Glomerular endothelial cell (primary cell): ENCODE measurements at regions not wholly inside any gene's neighbourhood (a gene's known extent, or its start where the extent isn't known, plus 50 kb on each side); places are given as distances from the start of the nearest gene placed in this dataset.
"Not testable (repeated sequence)": the region's sequence is repeated elsewhere in the genome, so short reads cannot be mapped to it uniquely, and the experiment has no call there.

Source experiments
- DNase-seq: peaks from one replicate; pipeline ENCODE4 v3.0.0-alpha.2; 2011; ENCODE audit warnings: low read depth, low spot score; ENCODE audit errors: extremely low read depth

GRCh38 chr3:191078913-191079312 lies 120.1 kb upstream of the OSTN start:
- not testable (repeated sequence) for DNase-seq

- DNase-seq: no peak
These were observed 122.0 kb upstream of the OSTN start for GRCh38 chr3:191076903-191077552.

DNA sequence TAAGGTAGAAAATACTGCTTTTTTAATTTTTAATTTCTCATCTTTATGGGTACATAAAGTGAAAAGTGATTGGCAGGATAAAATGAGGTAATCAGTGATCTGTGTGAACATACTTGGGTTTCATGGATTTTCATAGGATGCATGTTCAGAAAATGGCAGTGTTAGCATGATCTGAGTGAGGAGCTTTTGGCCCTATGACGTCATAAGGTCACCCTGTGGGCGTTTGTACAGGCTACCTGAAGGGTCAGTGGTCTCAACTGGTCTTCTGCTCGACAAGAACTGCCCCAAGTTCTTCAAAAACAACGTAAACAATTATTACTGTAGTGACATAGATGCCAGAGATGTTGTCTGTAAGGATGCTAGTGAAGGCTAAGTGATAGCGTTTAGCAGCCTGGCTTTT lies 124.5 kb upstream of the OSTN start:
- DNase-seq: no peak

- DNase-seq: no peak
These were observed 128.2 kb upstream of the OSTN start for GRCh38 chr3:191070762-191071403.

DNA sequence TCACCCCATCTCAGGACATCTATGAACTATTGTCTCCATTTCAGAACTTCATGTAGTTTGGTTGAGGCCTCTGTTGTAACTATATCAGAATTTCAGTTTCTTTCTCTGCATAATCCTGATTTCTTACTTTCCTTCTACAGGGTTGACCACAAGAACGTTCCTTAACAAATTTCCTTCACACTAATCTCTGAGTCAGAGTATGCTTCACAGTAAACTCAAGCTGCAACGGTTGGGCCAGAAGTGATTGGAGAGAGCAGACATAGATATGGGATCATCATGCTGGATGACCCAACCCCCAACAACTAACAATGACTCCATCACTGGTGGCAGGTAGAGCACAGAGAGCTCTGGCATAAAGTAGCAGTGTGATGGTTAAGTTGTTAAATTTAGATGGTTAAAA lies 128.8 kb upstream of the OSTN start:
- DNase-seq: no peak

DNA sequence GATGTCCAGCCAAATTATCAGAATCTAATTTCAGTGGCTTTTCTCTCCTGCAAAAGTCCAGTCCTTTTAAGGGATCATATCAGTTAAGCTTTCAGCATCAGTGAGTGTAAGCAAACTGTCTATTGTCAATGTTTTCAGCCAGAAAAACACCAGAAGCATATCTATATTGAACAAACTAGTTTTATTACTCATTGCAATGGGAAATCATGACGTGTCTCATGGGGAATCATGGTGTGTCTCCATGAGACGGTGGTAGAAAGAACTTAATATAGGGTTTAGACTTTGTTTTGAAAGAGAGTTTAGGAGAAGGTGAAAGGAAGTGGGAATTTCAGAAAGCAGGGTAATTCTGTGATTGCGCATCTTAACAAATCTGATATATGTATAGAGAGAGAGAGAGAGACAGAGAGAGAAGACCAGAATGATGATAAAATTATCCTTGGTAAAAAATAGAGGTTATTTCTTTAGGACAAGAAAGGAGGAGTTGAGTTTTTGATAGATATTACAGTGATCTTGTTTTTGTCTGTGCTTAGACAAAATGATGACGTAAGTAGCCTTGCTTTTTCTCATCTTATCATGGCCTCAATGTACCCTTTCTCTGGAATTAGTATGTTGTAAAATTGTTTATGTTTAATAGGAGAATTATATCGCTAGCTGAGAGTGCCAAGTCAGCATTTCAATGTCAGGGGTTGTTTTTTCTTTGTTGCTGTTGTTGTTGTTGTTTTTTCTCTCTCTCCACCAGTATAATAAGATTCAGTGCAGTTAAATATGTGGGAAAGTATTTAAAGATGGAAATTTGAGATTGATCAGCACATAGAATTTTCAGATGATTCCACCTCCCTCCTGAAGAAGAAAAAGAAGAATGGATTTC lies 129.9 kb upstream of the OSTN start:
- no peak for DNase-seq

DNA sequence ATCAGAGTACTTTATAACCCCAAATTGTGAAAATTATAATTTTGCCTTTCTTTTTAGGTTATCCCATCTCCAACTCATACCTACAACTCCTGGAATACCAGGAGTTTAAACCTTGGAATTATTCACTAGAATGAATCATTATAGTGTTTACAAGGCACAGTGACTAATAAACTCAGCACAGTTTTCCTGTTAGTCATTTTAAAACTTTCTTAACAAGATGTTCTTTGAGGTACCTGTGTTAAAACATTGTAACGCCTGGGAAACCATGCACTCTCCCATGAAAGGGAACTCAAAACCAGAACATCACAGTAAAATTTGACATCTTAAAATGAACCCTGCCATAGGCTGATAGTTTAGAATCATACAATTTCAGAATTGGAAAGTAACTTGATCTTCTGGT lies 132.4 kb upstream of the OSTN start:
- no peak for DNase-seq

DNA sequence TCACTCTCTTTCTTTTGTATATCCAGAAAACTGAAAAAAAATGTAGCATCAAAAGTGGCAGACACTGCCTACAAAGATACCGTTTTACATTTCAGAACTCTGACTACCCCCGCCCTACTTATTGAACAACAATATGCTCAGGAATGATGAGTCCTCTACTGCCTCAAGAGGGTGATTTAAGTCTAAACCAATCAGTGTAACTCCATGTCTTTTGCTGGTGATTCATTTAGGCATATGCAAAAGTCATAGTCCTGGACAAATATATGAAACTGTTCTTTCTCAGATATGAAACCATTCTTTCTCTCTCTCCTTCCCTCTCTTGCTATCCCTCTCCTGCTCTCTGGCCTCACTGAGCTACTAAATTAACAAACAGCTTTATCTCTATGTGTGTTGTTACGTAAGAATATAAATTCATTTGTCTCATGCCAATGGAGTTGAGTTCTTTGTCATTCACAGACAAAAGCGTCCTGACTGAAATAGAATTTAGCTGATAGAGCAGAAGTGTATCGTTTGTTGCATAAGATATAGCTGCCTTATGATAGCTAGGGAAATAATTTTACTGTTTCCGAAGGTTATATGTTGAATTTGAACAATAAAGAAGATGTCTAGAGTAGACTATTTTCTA lies 133.7 kb upstream of the OSTN start:
- no peak for DNase-seq

GRCh38 chr3:191051037-191051436 lies 148.0 kb upstream of the OSTN start:
- no peak for DNase-seq

DNA sequence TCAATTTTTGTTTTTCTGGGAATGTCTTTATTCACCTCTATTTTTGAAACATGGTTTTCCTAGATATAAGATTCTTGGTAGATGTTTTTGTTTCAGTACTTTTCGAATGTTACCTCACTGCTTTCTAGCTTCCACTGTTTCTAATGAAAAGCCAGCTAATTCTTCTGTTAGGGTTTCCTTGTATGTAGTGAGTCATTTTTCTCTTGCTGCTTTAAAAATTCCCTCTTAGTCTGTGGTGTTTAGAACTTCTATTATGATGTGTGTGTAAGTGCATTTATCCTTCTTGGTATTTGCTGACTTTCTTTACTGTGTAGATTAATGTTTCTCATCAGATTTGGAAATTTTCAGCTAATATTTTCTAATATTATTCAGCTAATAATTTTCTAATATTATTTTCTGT lies 151.1 kb upstream of the OSTN start:
- no peak for DNase-seq

- no peak for DNase-seq
These were observed 168.1 kb upstream of the OSTN start for GRCh38 chr3:191030929-191031328.

DNA sequence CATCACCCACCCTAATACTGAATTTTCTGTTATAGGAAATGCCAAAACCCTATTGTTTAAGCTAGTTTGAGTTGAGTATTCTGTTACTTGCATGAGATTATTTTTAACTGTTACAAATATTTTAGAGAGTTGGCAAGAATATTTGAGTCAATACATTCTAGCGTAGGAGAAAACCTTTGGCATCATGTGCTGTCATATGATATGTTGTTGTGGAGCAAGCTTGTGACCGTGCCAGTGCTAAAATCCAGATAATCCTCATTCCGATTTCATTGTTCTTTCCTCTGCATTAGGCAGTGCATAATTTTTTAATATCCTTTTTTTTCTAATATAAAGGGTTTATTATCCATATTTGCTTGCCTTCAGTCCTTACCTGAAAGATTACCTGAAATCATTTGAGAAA lies 168.0 kb upstream of the GMNC start:
- DNase-seq: no peak

DNA sequence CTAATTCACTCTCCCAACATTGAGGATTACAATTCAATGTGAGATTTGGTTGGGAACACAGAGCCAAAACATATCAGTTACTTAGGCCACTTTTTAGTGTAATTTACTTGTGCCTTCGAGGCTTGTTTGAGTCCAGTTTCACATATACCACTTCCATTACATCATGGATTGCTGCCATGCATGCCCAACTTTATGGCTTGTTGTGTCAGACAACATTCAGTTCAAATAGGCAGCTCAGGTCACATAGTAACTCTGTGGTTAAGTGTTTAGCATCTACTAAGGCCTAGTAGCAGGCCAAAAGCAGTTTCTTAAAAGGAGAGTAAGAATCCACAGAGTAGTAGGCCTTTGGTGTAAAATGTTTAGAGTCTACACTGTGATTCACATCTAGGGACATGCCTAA lies 164.3 kb upstream of the GMNC start:
- DNase-seq: no peak

DNA sequence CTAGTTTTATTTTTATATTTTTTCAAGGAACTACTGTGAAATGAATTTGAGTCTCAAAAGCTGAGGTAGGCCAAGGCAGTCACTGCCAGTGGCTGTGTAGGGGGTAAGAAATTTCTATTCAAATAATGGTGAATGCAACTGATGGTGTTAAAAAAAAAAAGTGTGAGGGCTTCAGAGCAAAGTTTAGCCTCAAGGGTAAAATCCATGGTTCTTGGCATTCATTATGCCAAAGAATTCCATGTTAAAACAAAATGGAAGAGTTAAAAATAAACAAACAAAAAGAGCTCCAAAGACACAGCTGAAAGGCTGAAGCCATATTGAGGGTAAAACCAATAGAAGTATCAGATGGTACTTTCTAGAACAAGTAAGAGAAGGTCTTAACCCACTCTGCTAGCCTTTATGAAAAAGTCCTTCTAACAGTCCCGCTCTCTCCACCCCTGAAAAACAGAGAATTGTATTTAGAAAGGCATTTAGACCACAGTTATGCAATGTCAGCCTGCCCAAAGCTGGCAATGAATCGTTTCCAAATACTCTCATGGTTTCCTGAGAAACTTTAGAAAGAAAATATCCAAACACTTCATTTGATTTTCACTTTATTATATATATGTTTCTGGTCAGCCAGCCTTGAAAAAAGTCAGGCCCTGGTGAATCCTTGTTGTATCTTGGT lies 158.4 kb upstream of the GMNC start:
- DNase-seq: no peak

GRCh38 chr3:191019855-191020254 lies 157.4 kb upstream of the GMNC start:
- no peak for DNase-seq

GRCh38 chr3:191015960-191016359 lies 153.5 kb upstream of the GMNC start:
- not testable (repeated sequence) for DNase-seq

DNA sequence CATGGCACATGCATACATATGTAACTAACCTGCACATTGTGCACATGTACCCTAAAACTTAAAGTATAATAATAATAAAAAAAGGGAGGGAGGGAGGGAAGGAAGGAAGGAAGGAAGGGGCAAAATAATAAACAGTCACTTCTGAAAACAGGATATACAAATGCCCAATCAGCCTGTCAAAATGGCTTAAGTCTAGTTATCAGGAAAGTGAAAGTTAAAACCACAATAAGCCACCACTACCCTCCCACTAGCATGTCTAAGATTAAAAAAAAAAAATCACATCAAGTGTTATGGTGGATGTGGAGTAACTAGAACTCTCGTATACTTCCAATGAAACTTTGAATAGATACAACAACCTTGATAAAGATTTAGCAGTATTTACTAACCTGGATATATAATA lies 145.6 kb upstream of the GMNC start:
- no peak for DNase-seq

DNA sequence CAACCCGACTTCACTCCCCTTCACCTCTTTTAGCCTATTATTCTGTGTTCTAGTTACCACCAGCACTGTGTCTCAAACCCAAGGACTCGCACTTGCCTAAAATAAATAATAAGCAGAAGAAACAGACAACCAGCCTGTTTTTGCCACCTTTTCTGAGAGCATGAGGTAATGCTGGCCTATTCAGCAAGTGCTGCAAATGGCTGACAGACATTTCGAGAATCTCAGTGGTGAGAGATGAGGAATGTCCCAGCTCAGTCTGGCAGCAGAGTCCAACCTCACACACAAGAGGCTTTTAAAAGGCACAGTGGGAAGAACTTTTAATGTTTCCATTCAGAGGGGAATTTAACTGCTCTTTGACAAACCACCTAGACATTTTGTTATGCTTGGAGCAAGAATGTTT lies 143.3 kb upstream of the GMNC start:
- no peak for DNase-seq

- DNase-seq: no peak
These were observed 141.2 kb upstream of the GMNC start for GRCh38 chr3:191003742-191004141.

- DNase-seq: no peak
These were observed 133.8 kb upstream of the GMNC start for GRCh38 chr3:190996181-190996775.

GRCh38 chr3:190995156-190995555 lies 132.7 kb upstream of the GMNC start:
- no peak for DNase-seq
